ENCODE measurements at regions not wholly inside any gene's neighbourhood (a gene's known extent, or its start where the extent isn't known, plus 50 kb on each side); places are given as distances from the start of the nearest gene placed in this dataset.

DNA sequence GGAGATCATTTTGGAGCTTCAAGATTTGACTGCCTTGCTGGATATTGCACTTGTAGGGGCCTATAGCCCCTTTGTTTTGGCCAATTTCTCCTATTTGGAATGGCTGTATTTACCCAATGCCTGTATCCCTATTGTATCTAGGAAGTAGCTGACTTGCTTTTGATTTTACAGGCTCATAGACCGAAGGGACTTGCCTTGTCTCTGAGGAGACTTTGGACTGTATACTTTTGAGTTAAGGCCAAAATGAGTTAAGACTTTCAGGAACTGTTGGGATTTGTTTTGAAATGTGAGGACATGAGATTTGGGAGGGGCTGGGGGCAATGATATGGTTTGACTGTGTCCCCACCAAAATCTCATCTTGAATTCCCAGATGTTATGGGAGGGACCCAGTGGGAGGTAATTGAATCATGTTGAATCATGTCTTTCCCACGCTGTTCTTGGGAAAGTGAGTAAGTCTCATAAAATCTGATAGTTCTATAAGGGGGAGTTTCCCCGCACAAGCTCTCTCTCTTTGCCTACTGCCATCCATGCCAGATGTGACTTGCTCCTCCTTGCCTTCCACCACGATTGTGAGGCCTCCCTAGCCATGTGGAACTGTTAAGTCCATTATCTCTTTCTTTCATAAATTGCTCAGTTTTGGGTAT is 276.1 kb downstream of the LMX1A start:
- Mint-ChIP-seq H3K27me3 (ENCODE audit: insufficient read depth, low read depth, poor library complexity) (no peaks in the 10 kb centered on the region), H3K27ac (no peak overlapping the region), H3K36me3 (ENCODE audit: low read depth) (peaks cover 37% of the 10 kb centered on the region), H3K9me3 (peaks cover 49% of the 10 kb centered on the region), H3K4me1 (no peaks in the 10 kb centered on the region), H3K4me3 (no peak overlapping the region)
- Histone ChIP-seq H3K27ac (ENCODE audit: low read depth) (no peak overlapping the region), H3K4me3 (no peak overlapping the region), H3F3A (replicated peaks; ENCODE audit: low read depth) (no peaks in the 10 kb centered on the region), H3K27me3 (ENCODE audit: insufficient read depth) (no peaks in the 10 kb centered on the region), H3K9me2 (ENCODE audit: insufficient read depth) (0 out of 2 replicates have a peak, but pooled peaks cover 12% of the 10 kb centered on the region), H4K20me1 (replicated peaks; ENCODE audit: insufficient read depth) (no peaks in the 10 kb centered on the region), H3K4me1 (ENCODE audit: insufficient read depth) (no peaks in the 10 kb centered on the region), H3K4me2 (no peak overlapping the region), H3K79me2 (replicated peaks; ENCODE audit: insufficient read depth) (no peaks in the 10 kb centered on the region), H3K36me3 (ENCODE audit: insufficient read depth) (no peaks in the 10 kb centered on the region; the same call in 1 of the 2 replicates), H2AFZ (no peak overlapping the region)
- DNase-seq (ENCODE audit: low spot score) (no peak), ATAC-seq (no peak)
- TF ChIP-seq NANOG (IDR thresholded peaks at IDR 0.05; ENCODE audit: borderline replicate concordance) (no peak), JUNB (IDR thresholded peaks at IDR 0.05; ENCODE audit: unreplicated experiment) (no peak), REST (IDR thresholded peaks at IDR 0.05; ENCODE audit: unreplicated experiment) (no peak), ZNF331 (CRISPR knock-in tag; IDR thresholded peaks at IDR 0.05; ENCODE audit: low read depth) (no peak), EZH2 (IDR thresholded peaks at IDR 0.05; ENCODE audit: low read depth, unreplicated experiment) (no peak), CREB1 (CRISPR knock-in tag; IDR thresholded peaks at IDR 0.05; ENCODE audit: low read depth) (no peak), STAT1 (IDR thresholded peaks at IDR 0.05; ENCODE audit: unreplicated experiment) (no peak), ZNF114 (CRISPR knock-in tag; IDR thresholded peaks at IDR 0.05) (no peak), ETS1 (IDR thresholded peaks at IDR 0.05) (no peak), ZNF462 (CRISPR knock-in tag; IDR thresholded peaks at IDR 0.05) (no peak), POLR2AphosphoS5 (IDR thresholded peaks at IDR 0.05; ENCODE audit: low read depth) (no peak), EZH2phosphoT487 (IDR thresholded peaks at IDR 0.05; ENCODE audit: unreplicated experiment) (no peak)
- TF ChIP-seq, protein P1, sequence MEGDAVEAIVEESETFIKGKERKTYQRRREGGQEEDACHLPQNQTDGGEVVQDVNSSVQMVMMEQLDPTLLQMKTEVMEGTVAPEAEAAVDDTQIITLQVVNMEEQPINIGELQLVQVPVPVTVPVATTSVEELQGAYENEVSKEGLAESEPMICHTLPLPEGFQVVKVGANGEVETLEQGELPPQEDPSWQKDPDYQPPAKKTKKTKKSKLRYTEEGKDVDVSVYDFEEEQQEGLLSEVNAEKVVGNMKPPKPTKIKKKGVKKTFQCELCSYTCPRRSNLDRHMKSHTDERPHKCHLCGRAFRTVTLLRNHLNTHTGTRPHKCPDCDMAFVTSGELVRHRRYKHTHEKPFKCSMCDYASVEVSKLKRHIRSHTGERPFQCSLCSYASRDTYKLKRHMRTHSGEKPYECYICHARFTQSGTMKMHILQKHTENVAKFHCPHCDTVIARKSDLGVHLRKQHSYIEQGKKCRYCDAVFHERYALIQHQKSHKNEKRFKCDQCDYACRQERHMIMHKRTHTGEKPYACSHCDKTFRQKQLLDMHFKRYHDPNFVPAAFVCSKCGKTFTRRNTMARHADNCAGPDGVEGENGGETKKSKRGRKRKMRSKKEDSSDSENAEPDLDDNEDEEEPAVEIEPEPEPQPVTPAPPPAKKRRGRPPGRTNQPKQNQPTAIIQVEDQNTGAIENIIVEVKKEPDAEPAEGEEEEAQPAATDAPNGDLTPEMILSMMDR (conservative IDR thresholded peaks at IDR 0.05; ENCODE audit: low read depth in 2 of 2) = no peak

All from GM23338 (cell line).